Hepatocyte (in vitro differentiated cells): ENCODE measurements at regions not wholly inside any gene's neighbourhood (a gene's known extent, or its start where the extent isn't known, plus 50 kb on each side); places are given as distances from the start of the nearest gene placed in this dataset.
"Not testable (repeated sequence)": the region's sequence is repeated elsewhere in the genome, so short reads cannot be mapped to it uniquely, and the experiment has no call there.

Experiments used
- DNase-seq: peaks from one replicate; pipeline ENCODE4 v3.0.0-alpha.2; 2016; ENCODE audit warnings: low spot score
- H2AFZ ChIP-seq: fragments of 200-600 bp; sonication (generic); 2 replicates; pipeline ENCODE4 v1.6.0; 2016; ENCODE audit warnings: antibody characterized with exemption, mild to moderate bottlenecking
- H3K27ac ChIP-seq: fragments of 200-600 bp; sonication (generic); 2 replicates; pipeline ENCODE4 v1.5.1; 2016; ENCODE audit warnings: mild to moderate bottlenecking
- H3K27me3 ChIP-seq: fragments of 200-600 bp; sonication (generic); 2 replicates; pipeline ENCODE4 v1.6.1; 2016
- H3K36me3 ChIP-seq: fragments of 200-600 bp; sonication (generic); replicated peaks from 2 replicates; pipeline ENCODE4 v1.5.1; 2016; ENCODE audit warnings: low read depth; ENCODE audit not compliant: insufficient read depth
- H3K4me1 ChIP-seq: fragments of 200-600 bp; sonication (generic); 2 replicates; pipeline ENCODE4 v1.5.1; 2016; ENCODE audit warnings: mild to moderate bottlenecking, moderate library complexity; ENCODE audit not compliant: insufficient read depth
- H3K4me2 ChIP-seq: fragments of 200-600 bp; sonication (generic); 2 replicates; pipeline ENCODE4 v1.6.0; 2016
- H3K4me3 ChIP-seq: fragments of 200-600 bp; sonication (generic); 2 replicates; pipeline ENCODE4 v1.5.1; 2016; ENCODE audit warnings: mild to moderate bottlenecking
- H3K79me2 ChIP-seq: fragments of 200-600 bp; sonication (generic); 2 replicates; pipeline ENCODE4 v1.6.0; 2017; ENCODE audit warnings: mild to moderate bottlenecking
- H3K9me2 ChIP-seq: fragments of 200-600 bp; sonication (generic); replicated peaks from 2 replicates; pipeline ENCODE4 v1.6.0; 2017; ENCODE audit warnings: mild to moderate bottlenecking; ENCODE audit not compliant: insufficient read depth
- H3K9me3 ChIP-seq: fragments of 200-600 bp; sonication (generic); 2 replicates; pipeline ENCODE4 v1.5.1; 2016; ENCODE audit warnings: low read depth, mild to moderate bottlenecking
- H4K20me1 ChIP-seq: fragments of 200-600 bp; sonication (generic); 2 replicates; pipeline ENCODE4 v1.6.0; 2016; ENCODE audit warnings: mild to moderate bottlenecking; ENCODE audit not compliant: insufficient read depth, poor library complexity, severe bottlenecking
- EZH2 ChIP-seq: fragments of 200-600 bp; sonication (generic); IDR thresholded peaks from 2 replicates; pipeline ENCODE4 v1.6.1; 2016; ENCODE audit warnings: antibody characterized with exemption, mild to moderate bottlenecking, borderline replicate concordance
- EZH2phosphoT487 ChIP-seq: fragments of 200-600 bp; sonication (generic); IDR thresholded peaks from one replicate; pipeline ENCODE4 v1.6.1; 2018; ENCODE audit warnings: antibody characterized with exemption, mild to moderate bottlenecking, low read depth, moderate library complexity; ENCODE audit not compliant: unreplicated experiment, severe bottlenecking
- WGBS: methylation state at CpG from one replicate; pipeline ENCODE4 v1.1.6; 2016; ENCODE audit warnings: low lambda C conversion rate; ENCODE audit errors: missing lambda C conversion rate; 5-methylcytosine and 5-hydroxymethylcytosine counted together
- TF ChIP-seq, protein P1 (sequence below): fragments of 200-600 bp; sonication (generic); IDR thresholded peaks from 2 replicates; pipeline ENCODE4 v1.5.1; 2016; ENCODE audit warnings: antibody characterized with exemption, mild to moderate bottlenecking; ENCODE audit not compliant: poor library complexity

DNA sequence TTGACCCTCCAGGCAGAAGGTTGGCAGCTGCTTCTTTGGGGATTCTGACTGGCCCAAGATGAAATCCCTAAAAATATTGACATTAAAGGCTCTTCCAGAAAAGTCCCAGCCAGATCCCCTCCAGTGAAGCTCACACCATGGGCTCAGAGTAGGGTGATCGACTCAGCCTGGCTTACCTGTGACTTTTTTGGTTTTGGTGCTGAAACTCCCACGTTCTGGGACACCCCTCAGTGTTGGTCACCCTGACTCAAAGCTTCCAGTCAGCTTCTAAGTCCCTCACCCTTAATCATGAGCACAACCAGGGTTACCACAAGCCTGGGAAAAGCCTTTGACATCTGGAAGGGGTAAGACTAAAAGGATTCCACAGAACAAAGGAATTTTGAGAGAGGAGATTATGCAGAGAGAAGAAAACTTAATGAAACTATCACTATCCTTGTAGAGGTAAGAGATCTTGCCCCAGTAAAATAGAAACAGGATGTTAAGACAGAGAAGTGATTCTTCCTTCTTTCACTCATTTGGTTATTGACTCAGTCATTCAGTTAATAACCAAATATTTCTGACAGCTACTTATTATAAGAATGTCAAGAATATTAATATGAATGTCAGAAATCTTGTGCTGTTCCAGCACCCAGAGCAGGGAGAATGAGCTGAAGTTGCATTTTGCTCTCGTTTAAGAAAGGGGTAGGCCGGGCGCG, 66.8 kb upstream of the SEC11C start:
- WGBS, result 95% methylated on average over 6 of the region's 6 CpGs
- H3K4me2 ChIP-seq, result no peak overlapping the region
- DNase-seq, result no peak
- H3K27ac ChIP-seq, result no peak overlapping the region
- no peaks in the 10 kb centered on the region for H4K20me1 ChIP-seq
- H3K4me3 ChIP-seq, result no peak overlapping the region
- no peak for TF ChIP-seq EZH2phosphoT487
- TF ChIP-seq, protein P1, sequence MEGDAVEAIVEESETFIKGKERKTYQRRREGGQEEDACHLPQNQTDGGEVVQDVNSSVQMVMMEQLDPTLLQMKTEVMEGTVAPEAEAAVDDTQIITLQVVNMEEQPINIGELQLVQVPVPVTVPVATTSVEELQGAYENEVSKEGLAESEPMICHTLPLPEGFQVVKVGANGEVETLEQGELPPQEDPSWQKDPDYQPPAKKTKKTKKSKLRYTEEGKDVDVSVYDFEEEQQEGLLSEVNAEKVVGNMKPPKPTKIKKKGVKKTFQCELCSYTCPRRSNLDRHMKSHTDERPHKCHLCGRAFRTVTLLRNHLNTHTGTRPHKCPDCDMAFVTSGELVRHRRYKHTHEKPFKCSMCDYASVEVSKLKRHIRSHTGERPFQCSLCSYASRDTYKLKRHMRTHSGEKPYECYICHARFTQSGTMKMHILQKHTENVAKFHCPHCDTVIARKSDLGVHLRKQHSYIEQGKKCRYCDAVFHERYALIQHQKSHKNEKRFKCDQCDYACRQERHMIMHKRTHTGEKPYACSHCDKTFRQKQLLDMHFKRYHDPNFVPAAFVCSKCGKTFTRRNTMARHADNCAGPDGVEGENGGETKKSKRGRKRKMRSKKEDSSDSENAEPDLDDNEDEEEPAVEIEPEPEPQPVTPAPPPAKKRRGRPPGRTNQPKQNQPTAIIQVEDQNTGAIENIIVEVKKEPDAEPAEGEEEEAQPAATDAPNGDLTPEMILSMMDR, result no peak
- TF ChIP-seq EZH2, result no peak
- H3K36me3 ChIP-seq, result no peaks in the 10 kb centered on the region
- H3K27me3 ChIP-seq, result no peaks in the 10 kb centered on the region
- H2AFZ ChIP-seq, result no peak overlapping the region
- no peaks in the 10 kb centered on the region for H3K9me2 ChIP-seq
- no peaks in the 10 kb centered on the region for H3K79me2 ChIP-seq
- H3K4me1 ChIP-seq, result no peaks in the 10 kb centered on the region
- no peaks in the 10 kb centered on the region for H3K9me3 ChIP-seq

DNA sequence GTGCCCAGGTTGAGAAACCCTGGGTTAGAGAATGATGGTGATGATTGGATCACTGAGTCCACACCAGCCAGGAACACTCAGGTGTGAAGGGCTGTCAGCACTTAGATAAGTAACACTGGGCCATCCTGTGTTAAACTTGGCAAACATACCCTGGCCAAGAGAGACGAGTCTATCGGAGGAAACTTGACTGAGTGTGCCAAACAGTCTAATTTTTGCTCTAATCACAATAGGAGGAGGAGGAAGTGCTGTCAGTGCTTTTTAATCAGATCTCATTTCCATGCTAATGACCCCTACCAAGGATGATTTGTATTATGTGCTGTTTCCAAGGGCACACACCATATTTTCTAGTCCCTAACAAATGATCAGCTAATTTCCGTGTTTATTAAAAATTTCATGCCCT, 63.8 kb upstream of the SEC11C start:
- DNase-seq, result no peak
- H3K4me3 ChIP-seq, result no peak overlapping the region
- no peaks in the 10 kb centered on the region for H3K9me2 ChIP-seq
- WGBS, result 68% methylated on average over 3 of the region's 3 CpGs
- no peak overlapping the region for H3K4me2 ChIP-seq
- no peaks in the 10 kb centered on the region for H4K20me1 ChIP-seq
- H2AFZ ChIP-seq, result no peak overlapping the region
- H3K27me3 ChIP-seq, result peaks cover 8% of the 10 kb centered on the region
- H3K4me1 ChIP-seq, result no peaks in the 10 kb centered on the region
- H3K79me2 ChIP-seq, result no peaks in the 10 kb centered on the region
- H3K36me3 ChIP-seq, result no peaks in the 10 kb centered on the region
- TF ChIP-seq, protein P1, result no peak
- TF ChIP-seq EZH2phosphoT487, result no peak
- no peak for TF ChIP-seq EZH2
- H3K27ac ChIP-seq, result no peak overlapping the region
- no peaks in the 10 kb centered on the region for H3K9me3 ChIP-seq

DNA sequence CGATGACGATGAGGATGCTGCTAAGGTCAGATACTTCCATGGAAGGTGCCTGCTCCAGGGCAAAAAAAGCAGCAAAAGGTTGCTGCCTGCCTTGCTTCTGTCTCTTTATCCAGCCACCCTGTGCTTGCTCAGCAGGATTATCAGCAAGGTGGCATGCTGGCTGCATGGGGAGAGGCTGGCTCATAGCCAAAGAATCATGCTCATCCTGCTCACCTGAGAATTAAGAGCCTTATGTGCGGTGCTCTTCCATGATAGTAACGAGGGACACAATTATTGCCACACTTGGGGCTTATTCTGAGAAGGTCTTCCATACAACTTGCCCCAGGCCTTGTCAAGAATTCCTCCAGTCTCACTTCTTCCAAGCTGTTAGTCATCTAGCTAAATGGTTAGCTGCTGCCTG, 60.4 kb upstream of the SEC11C start:
- no peak for DNase-seq
- H3K4me3 ChIP-seq, result no peak overlapping the region
- H4K20me1 ChIP-seq, result no peaks in the 10 kb centered on the region
- no peak overlapping the region for H2AFZ ChIP-seq
- no peaks in the 10 kb centered on the region for H3K79me2 ChIP-seq
- no peaks in the 10 kb centered on the region for H3K4me1 ChIP-seq
- no peaks in the 10 kb centered on the region for H3K36me3 ChIP-seq
- no peaks in the 10 kb centered on the region for H3K9me3 ChIP-seq
- WGBS, result 87% methylated on average over 4 of the region's 4 CpGs
- H3K27ac ChIP-seq, result no peak overlapping the region
- H3K9me2 ChIP-seq, result no peaks in the 10 kb centered on the region
- no peak for TF ChIP-seq EZH2phosphoT487
- TF ChIP-seq EZH2, result no peak
- TF ChIP-seq, protein P1, result no peak
- H3K4me2 ChIP-seq, result no peak overlapping the region
- H3K27me3 ChIP-seq, result peaks cover 8% of the 10 kb centered on the region

DNA sequence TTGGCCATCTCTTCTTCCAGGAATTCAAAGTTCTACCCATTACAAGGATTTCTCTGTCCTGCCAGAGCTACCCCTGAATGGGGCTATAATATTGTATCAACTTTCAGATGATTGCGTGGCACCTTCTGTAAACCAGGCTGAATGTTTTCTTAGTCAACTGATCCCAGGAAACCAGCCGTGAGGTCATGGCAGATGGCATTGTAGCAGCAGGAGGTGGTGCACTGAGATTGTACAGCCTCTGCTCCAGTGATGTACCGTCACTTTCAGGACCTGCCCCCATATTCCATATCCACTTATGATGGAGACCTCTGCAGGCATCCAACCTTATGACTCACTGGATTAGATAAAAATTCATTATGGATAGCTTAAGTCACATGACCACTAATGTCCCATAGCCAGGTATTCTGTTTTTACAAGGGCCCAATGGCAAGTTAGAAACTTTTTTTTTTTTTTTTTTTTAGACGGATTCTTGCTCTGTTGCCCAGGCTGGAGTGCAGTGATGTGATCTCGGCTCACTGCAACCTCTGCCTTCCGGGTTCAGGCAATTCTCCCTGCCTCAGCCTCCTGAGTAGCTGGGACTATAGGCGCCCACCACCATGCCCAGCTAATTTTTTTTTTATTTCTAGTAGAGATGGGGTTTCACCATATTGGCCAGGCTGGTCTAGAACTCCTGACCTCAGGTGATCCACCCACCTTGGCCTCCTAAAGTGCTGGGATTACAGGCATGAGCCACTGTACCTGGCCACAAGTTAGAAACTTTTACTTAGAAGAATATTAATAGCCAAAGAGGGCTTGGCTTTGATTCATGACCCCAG, 59.8 kb upstream of the SEC11C start:
- not testable (repeated sequence) for H3K27ac ChIP-seq, H4K20me1 ChIP-seq, H3K36me3 ChIP-seq, H2AFZ ChIP-seq, H3K9me2 ChIP-seq, H3K4me3 ChIP-seq, H3K79me2 ChIP-seq, DNase-seq, H3K4me1 ChIP-seq, H3K9me3 ChIP-seq, H3K4me2 ChIP-seq, H3K27me3 ChIP-seq
- 94% methylated on average over 7 of the region's 7 CpGs for WGBS
